H1 (cell line): ENCODE measurements at regions not wholly inside any gene's neighbourhood (a gene's known extent, or its start where the extent isn't known, plus 50 kb on each side); places are given as distances from the start of the nearest gene placed in this dataset.

Experiments used
- CTCF ChIA-PET: fragments of 300-600 bp; sonication (Branson Sonifier 250); formaldehyde crosslinking; loops from one replicate; lab custom pipeline; 2021; ENCODE audit not compliant: partially characterized antibody; lab: Charles Lee
- POLR2A ChIA-PET: fragments of 300-600 bp; sonication (Branson Sonifier 250); formaldehyde crosslinking; loops from one replicate; lab custom pipeline; 2021; ENCODE audit warnings: inconsistent platforms; ENCODE audit not compliant: partially characterized antibody; lab: Charles Lee
- DNase-seq, 2 experiments: peaks; one replicate each; pipeline versions ENCODE4 v3.0.0 to v3.0.0-alpha.2; 2010 to 2022; ENCODE audit warnings: low spot score in 2 of 2, low read depth in 1 of 2, mixed read lengths in 1 of 2
- FAIRE-seq: peaks from 2 replicates; lab custom pipeline; 2011; peaks lifted over from hg19 to GRCh38; lab: Jason Lieb, UNC
- H2AFZ ChIP-seq: 2 replicates; pipeline ENCODE4 v1.8.1; 2012; ENCODE audit warnings: low read length, inconsistent platforms
- H2AK5ac ChIP-seq: 2 replicates; pipeline ENCODE4 v1.6.1; 2013; ENCODE audit warnings: low read depth, low read length
- H2BK120ac ChIP-seq: replicated peaks from 2 replicates; pipeline ENCODE3; 2013; ENCODE audit warnings: low read depth, low read length, inconsistent platforms
- H2BK12ac ChIP-seq: 2 replicates; pipeline ENCODE4 v1.6.1; 2013; ENCODE audit warnings: low read depth, low read length
- H2BK15ac ChIP-seq: 2 replicates; pipeline ENCODE4 v1.6.1; 2013; ENCODE audit warnings: low read length
- H2BK20ac ChIP-seq: 2 replicates; pipeline ENCODE4 v1.6.1; 2013; ENCODE audit warnings: low read length
- H2BK5ac ChIP-seq: 2 replicates; pipeline ENCODE4 v1.6.1; 2013; ENCODE audit warnings: low read depth, low read length
- H3K14ac ChIP-seq: 2 replicates; pipeline ENCODE4 v1.6.1; 2013; ENCODE audit warnings: inconsistent platforms; ENCODE audit not compliant: insufficient read length
- H3K18ac ChIP-seq: 2 replicates; pipeline ENCODE4 v1.6.1; 2013; ENCODE audit warnings: low read length; ENCODE audit errors: extremely low read depth
- H3K23ac ChIP-seq: 2 replicates; pipeline ENCODE4 v1.6.1; 2013; ENCODE audit warnings: inconsistent platforms; ENCODE audit not compliant: insufficient read length
- H3K23me2 ChIP-seq: 2 replicates; pipeline ENCODE4 v1.6.1; 2013; ENCODE audit warnings: low read depth, low read length
- H3K27ac ChIP-seq: 2 replicates; pipeline ENCODE4 v1.6.1; 2011; ENCODE audit warnings: low read depth, low read length, inconsistent platforms
- H3K27me3 ChIP-seq, 4 experiments: replicated peaks in 1 of 4; 1 replicate in 1 of 4; 2 replicates in 3 of 4; pipeline versions ENCODE4 v1.6.1 to v1.8.1; 2011 to 2013; ENCODE audit warnings: low read length in 3 of 4, mild to moderate bottlenecking in 3 of 4, inconsistent platforms in 2 of 4, mixed read lengths in 2 of 4, moderate library complexity in 1 of 4; ENCODE audit not compliant: control insufficient read depth in 3 of 4, insufficient read depth in 3 of 4; ENCODE audit errors: extremely low read depth in 1 of 4
- H3K36me3 ChIP-seq, 4 experiments: 2 replicates each; pipeline versions ENCODE4 v1.6.1 to v1.8.1; 2011 to 2013; ENCODE audit warnings: mild to moderate bottlenecking in 4 of 4, low read length in 3 of 4, moderate library complexity in 2 of 4, control low read depth in 1 of 4, inconsistent platforms in 1 of 4; ENCODE audit not compliant: insufficient read depth in 4 of 4, control insufficient read depth in 2 of 4
- H3K4ac ChIP-seq: replicated peaks from 2 replicates; pipeline ENCODE3; 2013; ENCODE audit warnings: low read length, low read depth, mixed read lengths, inconsistent platforms; ENCODE audit not compliant: insufficient read length
- H3K4me1 ChIP-seq, 4 experiments: replicated peaks in 1 of 4; 1 replicate in 1 of 4; 2 replicates in 3 of 4; pipeline versions ENCODE4 v1.6.1 to v1.8.1; 2011 to 2013; ENCODE audit warnings: low read length in 3 of 4, inconsistent platforms in 2 of 4, mixed read lengths in 1 of 4; ENCODE audit not compliant: insufficient read depth in 4 of 4, control insufficient read depth in 3 of 4
- H3K4me2 ChIP-seq, 2 experiments: 2 replicates each; pipeline versions ENCODE4 v1.6.1 to v1.8.1; 2011 to 2013; ENCODE audit warnings: low read depth in 2 of 2, low read length in 2 of 2, control low read depth in 1 of 2, inconsistent platforms in 1 of 2, mild to moderate bottlenecking in 1 of 2; ENCODE audit not compliant: insufficient read depth in 1 of 2
- H3K4me3 ChIP-seq, 4 experiments: fragments of 200-600, 300-600 bp in 1 of 4; sonication (generic), shearing (Covaris generic), sonication (Bioruptor Twin) in 1 of 4; 2 replicates each; pipeline versions ENCODE4 v1.5.1 to v1.8.1; 2011 to 2016; ENCODE audit warnings: low read length in 4 of 4, low read depth in 3 of 4, control low read depth in 2 of 4, inconsistent platforms in 2 of 4, mild to moderate bottlenecking in 2 of 4, mixed read lengths in 1 of 4, moderate library complexity in 1 of 4; ENCODE audit not compliant: insufficient read depth in 2 of 4; ENCODE audit errors: extremely low read depth in 1 of 4
- H3K56ac ChIP-seq: replicated peaks from 2 replicates; pipeline ENCODE3; 2013; ENCODE audit warnings: low read depth, mild to moderate bottlenecking, mixed read lengths, low read length, inconsistent platforms; ENCODE audit not compliant: insufficient read length
- H3K79me1 ChIP-seq: 2 replicates; pipeline ENCODE4 v1.6.1; 2013; ENCODE audit warnings: low read depth, low read length, control low read depth
- H3K79me2 ChIP-seq, 2 experiments: 2 replicates each; pipeline versions ENCODE4 v1.6.1 to v1.8.1; 2012 to 2013; ENCODE audit warnings: low read length in 2 of 2, mild to moderate bottlenecking in 2 of 2, inconsistent platforms in 1 of 2; ENCODE audit not compliant: insufficient read depth in 2 of 2, control insufficient read depth in 1 of 2
- H3K9ac ChIP-seq, 4 experiments: replicated peaks in 1 of 4; 1 replicate in 1 of 4; 2 replicates in 3 of 4; pipeline versions ENCODE4 v1.6.1 to v1.8.1; 2011 to 2013; ENCODE audit warnings: low read depth in 3 of 4, low read length in 3 of 4, control low read depth in 2 of 4, mild to moderate bottlenecking in 2 of 4, moderate library complexity in 2 of 4, inconsistent platforms in 1 of 4; ENCODE audit errors: extremely low read depth in 1 of 4
- H3K9me3 ChIP-seq, 2 experiments: 2 replicates each; pipeline versions ENCODE4 v1.6.1 to v1.8.1; 2012 to 2013; ENCODE audit warnings: mild to moderate bottlenecking in 2 of 2, moderate library complexity in 2 of 2, control low read depth in 1 of 2, inconsistent platforms in 1 of 2, low read depth in 1 of 2, low read length in 1 of 2, mixed read lengths in 1 of 2; ENCODE audit not compliant: insufficient read depth in 2 of 2
- H4K20me1 ChIP-seq, 2 experiments: replicated peaks in 1 of 2; 2 replicates each; pipeline versions ENCODE3 to v1.8.1; 2011 to 2013; ENCODE audit warnings: inconsistent platforms in 2 of 2, low read length in 2 of 2, mild to moderate bottlenecking in 1 of 2; ENCODE audit not compliant: insufficient read depth in 2 of 2, control insufficient read depth in 1 of 2
- H4K5ac ChIP-seq: 2 replicates; pipeline ENCODE4 v1.6.1; 2013; ENCODE audit warnings: low read length, low read depth, mixed read lengths, inconsistent platforms; ENCODE audit not compliant: insufficient read length
- H4K8ac ChIP-seq: 2 replicates; pipeline ENCODE4 v1.8.0; 2013; ENCODE audit warnings: mild to moderate bottlenecking, moderate library complexity, low read length, inconsistent platforms; ENCODE audit not compliant: insufficient read depth; ENCODE audit errors: extremely low read depth
- H4K91ac ChIP-seq: replicated peaks from 2 replicates; pipeline ENCODE3; 2013; ENCODE audit warnings: low read length, mixed read lengths, inconsistent platforms; ENCODE audit not compliant: insufficient read length
- BCL11A ChIP-seq, 2 experiments: IDR thresholded peaks; one replicate each; pipeline ENCODE4 v1.6.1; 2011; ENCODE audit warnings: low read depth in 2 of 2, low read length in 2 of 2, mild to moderate bottlenecking in 2 of 2
- BRCA1 ChIP-seq: IDR thresholded peaks from 2 replicates; pipeline ENCODE4 v1.6.1; 2012; ENCODE audit warnings: low read depth, low read length, improper control_type of control experiment
- CTBP2 ChIP-seq: IDR thresholded peaks from 2 replicates; pipeline ENCODE4 v1.7.0; 2011; ENCODE audit warnings: borderline replicate concordance, mild to moderate bottlenecking, moderate library complexity, mixed read lengths, low read length; ENCODE audit not compliant: insufficient read depth, insufficient read length
- EZH2 ChIP-seq: fragments of 200-600 bp; sonication (generic); IDR thresholded peaks from 2 replicates; pipeline ENCODE4 v1.7.1; 2012; ENCODE audit warnings: low read depth, mild to moderate bottlenecking, moderate library complexity, low read length, inconsistent platforms; ENCODE audit not compliant: severe bottlenecking
- GABPA ChIP-seq: IDR thresholded peaks from 2 replicates; pipeline ENCODE4 v1.6.1; 2011; ENCODE audit warnings: mild to moderate bottlenecking, low read length, moderate library complexity, borderline replicate concordance; ENCODE audit not compliant: insufficient read depth
- KDM1A ChIP-seq: fragments of 200-600, 300-600 bp; sonication (generic); IDR thresholded peaks from 2 replicates; pipeline ENCODE4 v1.7.1; 2016; ENCODE audit warnings: mild to moderate bottlenecking, low read length, borderline replicate concordance
- KDM4A ChIP-seq: IDR thresholded peaks from one replicate; pipeline ENCODE4 v1.7.1; 2012; ENCODE audit warnings: low read depth, mild to moderate bottlenecking, moderate library complexity, low read length, inconsistent platforms; ENCODE audit not compliant: severe bottlenecking
- NRF1 ChIP-seq: IDR thresholded peaks from 2 replicates; pipeline ENCODE4 v1.6.1; 2011; ENCODE audit warnings: mild to moderate bottlenecking, low read depth, low read length, improper control_type of control experiment
- POLR2A ChIP-seq, 2 experiments: IDR thresholded peaks; 1 replicate in 1 of 2; 2 replicates in 1 of 2; pipeline ENCODE4 v1.6.1; 2011; ENCODE audit warnings: low read depth in 2 of 2, low read length in 2 of 2, mild to moderate bottlenecking in 2 of 2; ENCODE audit errors: control extremely low read depth in 1 of 2
- RAD21 ChIP-seq, 2 experiments: IDR thresholded peaks in 1 of 2; conservative IDR thresholded peaks in 1 of 2; 2 replicates each; pipeline ENCODE4 v1.6.1; 2011; ENCODE audit warnings: low read depth in 2 of 2, low read length in 2 of 2, improper control_type of control experiment in 1 of 2, inconsistent platforms in 1 of 2, mild to moderate bottlenecking in 1 of 2, moderate library complexity in 1 of 2
- RFX5 ChIP-seq: IDR thresholded peaks from 2 replicates; pipeline ENCODE4 v1.6.1; 2011; ENCODE audit warnings: low read depth, low read length, improper control_type of control experiment, borderline replicate concordance
- SAP30 ChIP-seq: fragments of 300-600 bp; sonication (generic); IDR thresholded peaks from 2 replicates; pipeline ENCODE4 v1.7.1; 2012; ENCODE audit warnings: low read length, moderate library complexity, mild to moderate bottlenecking, inconsistent platforms; ENCODE audit not compliant: insufficient read depth, insufficient replicate concordance
- SIN3A ChIP-seq, 2 experiments: IDR thresholded peaks in 1 of 2; conservative IDR thresholded peaks in 1 of 2; 2 replicates each; pipeline ENCODE4 v1.6.1; 2011 to 2012; ENCODE audit warnings: low read length in 2 of 2, improper control_type of control experiment in 1 of 2, low read depth in 1 of 2, mild to moderate bottlenecking in 1 of 2
- SUZ12 ChIP-seq: fragments of 200-600 bp; sonication (generic); IDR thresholded peaks from 2 replicates; pipeline ENCODE4 v1.6.1; 2012; ENCODE audit warnings: mild to moderate bottlenecking, inconsistent platforms, low read length, moderate library complexity, mixed read lengths
- YY1 ChIP-seq: IDR thresholded peaks from 2 replicates; pipeline ENCODE4 v1.6.1; 2011; ENCODE audit warnings: low read depth, mild to moderate bottlenecking, low read length
- WGBS, 2 experiments: shearing (Covaris generic) in 1 of 2; methylation state at CpG; one replicate each; pipeline versions ENCODE4 v1.1.6 to v1.1.7; 2013 to 2015; ENCODE audit warnings: low lambda C conversion rate in 2 of 2, mixed read lengths in 2 of 2, inconsistent platforms in 1 of 2, low coverage in 1 of 2, missing lambda C conversion rate in 1 of 2; ENCODE audit not compliant: insufficient replicate concordance in 2 of 2, insufficient coverage in 1 of 2, insufficient read length in 1 of 2; ENCODE audit errors: extremely low coverage in 1 of 2, missing lambda C conversion rate in 1 of 2; 5-methylcytosine and 5-hydroxymethylcytosine counted together

DNA sequence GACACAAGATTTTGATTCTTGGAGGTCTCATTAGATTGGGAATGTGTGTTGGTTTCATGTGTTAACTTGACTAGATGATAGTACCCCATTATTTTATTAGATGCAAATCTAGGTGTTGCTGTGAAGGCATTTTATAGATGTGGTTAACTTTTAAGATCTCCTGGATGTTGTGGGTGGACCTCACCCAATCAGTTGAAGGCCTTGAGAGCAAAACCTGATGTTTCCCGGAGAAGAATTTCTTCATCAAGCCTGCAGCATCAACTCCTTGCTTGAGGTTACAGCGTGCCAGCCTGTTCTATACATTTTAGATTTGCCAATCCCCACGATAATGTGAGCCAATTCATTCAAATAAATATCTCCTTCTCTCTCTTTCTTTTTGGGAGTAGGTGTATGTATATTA, 66.8 kb upstream of the EXOC2 start:
- Histone ChIP-seq H3K36me3 (no peaks in the 10 kb centered on the region), H3K9me3 (no peaks in the 10 kb centered on the region; a peak in 1 of 4 replicates), H3K18ac (no peak overlapping the region), H4K5ac (no peak overlapping the region), H3K27me3 (no peaks in the 10 kb centered on the region), H2BK12ac (no peak overlapping the region), H3K4me1 (no peaks in the 10 kb centered on the region), H3K23ac (no peak overlapping the region), H2BK5ac (no peak overlapping the region), H3K9ac (no peak overlapping the region), H2BK15ac (no peak overlapping the region), H3K79me2 (no peaks in the 10 kb centered on the region), H3K23me2 (no peaks in the 10 kb centered on the region), H2BK120ac (no peak overlapping the region), H3K27ac (no peak overlapping the region), H3K14ac (no peak overlapping the region), H3K4me2 (no peak overlapping the region), H4K8ac (no peak overlapping the region), H3K56ac (no peak overlapping the region), H4K20me1 (no peaks in the 10 kb centered on the region), H3K4me3 (no peak overlapping the region), H4K91ac (no peak overlapping the region), H3K79me1 (no peaks in the 10 kb centered on the region), H3K4ac (no peak overlapping the region), H2BK20ac (no peak overlapping the region), H2AFZ (no peak overlapping the region), H2AK5ac (no peak overlapping the region)
- FAIRE-seq (no peak), DNase-seq (no peak)
- 96% methylated on average over 3 of the region's 3 CpGs; no CpG with 5 or more reads in 1 of the 2 experiments for WGBS, 2 experiments
- CTCF ChIA-PET: no interaction called here
- POLR2A ChIA-PET: no interaction called here
- no peak for TF ChIP-seq BRCA1
- no peak for TF ChIP-seq NRF1
- no peak for TF ChIP-seq SAP30
- no peak for TF ChIP-seq SIN3A (conservative IDR thresholded peaks at IDR 0.05 in 1 of 2, IDR thresholded peaks at IDR 0.05 in 1 of 2; ENCODE audit: low read depth in 1 of 2, low read length in 2 of 2)
- no peak for TF ChIP-seq BCL11A (IDR thresholded peaks at IDR 0.05; ENCODE audit: low read depth in 2 of 2, low read length in 2 of 2)
- no peak for TF ChIP-seq GABPA
- TF ChIP-seq RFX5: no peak
- no peak for TF ChIP-seq CTBP2
- no peak for TF ChIP-seq EZH2
- no peak for TF ChIP-seq KDM1A
- no peak for TF ChIP-seq POLR2A (IDR thresholded peaks at IDR 0.05; ENCODE audit: control extremely low read depth in 1 of 2, low read depth in 2 of 2, low read length in 2 of 2)
- no peak for TF ChIP-seq KDM4A
- TF ChIP-seq YY1: no peak
- no peak for TF ChIP-seq RAD21 (IDR thresholded peaks at IDR 0.05 in 1 of 2, conservative IDR thresholded peaks at IDR 0.05 in 1 of 2; ENCODE audit: low read depth in 2 of 2, low read length in 2 of 2)
- no peak for TF ChIP-seq SUZ12
